NCI-H2227 (cell line): ENCODE measurements at regions not wholly inside any gene's neighbourhood (a gene's known extent, or its start where the extent isn't known, plus 50 kb on each side); places are given as distances from the start of the nearest gene placed in this dataset.

Experiments
- DNase-seq: peaks from one replicate; lab custom pipeline; 2025; ENCODE audit not compliant: unreplicated experiment; lab: John Stamatoyannopoulos, UW

DNA sequence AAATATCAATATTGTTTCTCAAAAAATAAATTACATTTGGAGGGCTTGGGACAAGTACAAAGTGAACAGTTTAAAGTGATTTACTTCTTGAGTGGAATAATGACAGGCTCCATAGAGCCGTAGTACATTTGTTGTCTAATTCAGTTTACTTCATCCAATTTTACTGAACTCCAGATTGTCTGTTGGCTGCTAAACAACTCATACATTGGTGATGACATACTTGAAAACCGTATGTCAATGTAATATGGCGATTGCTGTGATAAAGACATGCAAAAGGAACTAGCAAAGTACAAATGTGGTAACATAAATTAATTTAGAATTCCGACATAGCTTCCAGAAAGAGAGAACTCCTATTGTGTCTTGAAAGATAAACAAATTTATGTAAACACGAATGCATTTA is 1197.5 kb upstream of the CDH18 start:
- no peak for DNase-seq

DNA sequence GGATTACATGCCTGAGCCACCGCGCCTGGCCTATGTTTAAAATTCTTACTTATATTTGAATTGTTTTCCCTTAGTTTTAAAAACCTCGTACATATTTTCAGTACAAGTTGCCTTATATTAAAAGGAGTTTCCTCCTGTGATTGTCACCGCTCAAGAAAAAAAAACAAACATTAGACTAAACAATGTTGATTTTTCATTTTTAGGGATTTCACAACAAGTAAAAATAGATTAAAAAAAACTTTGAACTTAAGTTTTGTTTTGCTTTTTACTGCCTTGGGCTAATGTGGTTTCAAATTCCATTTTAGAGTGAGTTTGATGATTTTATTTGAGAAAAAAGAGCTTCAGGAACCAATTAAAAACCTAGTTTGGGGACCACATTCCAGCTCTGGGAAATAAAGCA is 1196.6 kb upstream of the CDH18 start:
- no peak for DNase-seq

GRCh38 chr5:21181609-21182125 is 1193.7 kb upstream of the CDH18 start:
- DNase-seq = no peak

DNA sequence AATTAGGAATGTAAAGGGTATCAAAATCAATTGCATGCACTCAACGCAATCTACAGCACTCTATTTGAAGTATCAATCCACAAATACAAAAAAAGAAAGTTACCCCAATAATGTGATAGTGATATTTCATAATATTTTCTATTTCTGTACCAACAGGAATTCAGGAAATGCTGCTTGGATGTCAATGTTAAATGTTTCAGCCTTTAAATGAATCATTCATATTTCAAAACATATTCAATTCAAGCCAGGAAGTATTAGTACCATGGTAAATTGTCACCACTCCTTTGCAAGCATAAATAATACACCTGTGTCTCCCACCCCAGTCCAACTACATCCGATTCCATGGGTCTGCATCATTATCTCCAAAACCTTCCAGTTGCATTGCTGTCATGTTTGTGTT is 1185.5 kb upstream of the CDH18 start:
- DNase-seq = no peak

DNA sequence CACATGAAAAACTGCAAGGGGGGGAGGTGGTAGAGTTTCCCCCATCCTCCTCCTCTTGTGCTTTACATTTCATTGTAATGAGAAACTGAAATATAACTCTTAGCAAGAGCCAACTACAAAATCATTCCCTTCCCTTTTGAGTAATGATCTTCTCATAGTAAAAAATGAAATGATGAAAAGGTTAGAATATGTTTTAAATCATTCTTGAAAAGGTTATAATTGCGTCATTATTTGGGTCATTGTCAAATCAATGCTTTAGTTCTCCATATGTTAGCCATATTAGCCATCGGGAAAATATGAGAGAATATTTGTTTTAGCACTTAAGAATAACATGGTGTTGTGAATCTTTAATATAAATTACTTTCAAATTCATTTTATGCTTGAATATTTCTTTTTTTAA is 1185.0 kb upstream of the CDH18 start:
- no peak for DNase-seq

GRCh38 chr5:21171038-21171437 is 1183.0 kb upstream of the CDH18 start:
- no peak for DNase-seq

DNA sequence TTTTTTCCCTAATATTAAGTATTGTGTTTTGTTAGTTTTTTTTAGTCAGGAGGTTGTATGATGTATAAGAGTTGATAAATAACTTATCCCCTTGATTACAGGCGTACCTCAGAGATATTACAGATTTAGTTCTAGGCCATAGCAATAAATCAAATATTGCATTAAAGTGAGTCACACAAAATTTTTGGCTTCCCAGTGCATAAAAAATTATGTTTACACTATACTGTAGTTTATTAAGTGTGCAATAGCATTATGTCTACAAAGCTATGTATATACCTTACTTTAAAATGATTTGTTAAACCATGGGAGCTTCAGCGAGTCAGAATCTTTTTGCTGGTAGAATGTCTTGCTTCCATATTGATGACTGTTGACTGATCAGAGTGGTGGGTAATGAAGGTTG is 1180.6 kb upstream of the CDH18 start:
- DNase-seq = no peak

GRCh38 chr5:21165344-21165743 is 1177.3 kb upstream of the CDH18 start:
- DNase-seq = no peak

GRCh38 chr5:21164425-21164824 is 1176.4 kb upstream of the CDH18 start:
- no peak for DNase-seq

DNA sequence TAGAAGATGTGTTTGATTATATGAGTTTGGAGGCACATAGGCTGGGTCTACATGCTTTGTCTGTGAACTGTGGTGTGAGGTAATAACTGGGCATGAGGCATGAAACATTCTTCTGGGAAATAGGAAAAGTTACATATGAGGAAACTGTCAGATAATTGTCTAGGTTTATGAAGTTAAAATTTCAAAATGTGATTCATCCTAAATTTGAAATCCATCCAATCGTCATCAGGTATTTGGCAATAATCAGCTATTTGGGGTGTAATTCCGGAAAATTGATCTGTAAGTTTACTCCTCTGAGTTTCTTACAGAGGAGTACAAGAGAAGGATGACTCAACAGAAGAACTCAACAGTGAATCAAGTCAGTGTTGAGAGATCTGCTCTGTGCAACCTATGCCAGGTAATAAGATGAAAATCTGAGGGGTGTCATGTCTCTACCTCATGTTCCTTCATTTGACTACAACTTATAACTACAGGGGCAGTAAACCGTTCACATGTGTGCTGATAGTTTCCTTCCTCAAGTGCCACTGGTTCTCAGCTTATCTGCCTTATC is 1171.6 kb upstream of the CDH18 start:
- no peak for DNase-seq

DNA sequence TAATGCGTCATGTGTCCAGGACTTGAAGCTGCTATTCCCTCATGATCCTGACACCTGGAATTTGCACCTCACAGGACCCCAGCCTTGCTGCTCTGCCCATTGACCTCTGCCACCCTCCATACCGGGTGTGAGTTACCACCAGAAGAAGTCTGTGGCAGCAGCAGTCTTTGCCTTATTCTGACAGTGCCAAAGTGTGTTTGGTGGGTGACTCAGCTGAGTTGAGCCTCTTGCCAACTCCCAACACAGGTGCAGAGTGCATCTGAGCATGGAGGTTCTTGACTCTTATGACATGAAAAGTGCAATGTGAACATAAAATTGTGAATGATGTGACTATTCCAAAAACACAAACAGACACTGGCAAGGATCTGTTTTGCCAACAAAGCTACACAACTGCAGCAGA is 1166.5 kb upstream of the CDH18 start:
- no peak for DNase-seq

- no peak for DNase-seq
Measured at GRCh38 chr5:21152611-21153010, 1164.6 kb upstream of the CDH18 start.

DNA sequence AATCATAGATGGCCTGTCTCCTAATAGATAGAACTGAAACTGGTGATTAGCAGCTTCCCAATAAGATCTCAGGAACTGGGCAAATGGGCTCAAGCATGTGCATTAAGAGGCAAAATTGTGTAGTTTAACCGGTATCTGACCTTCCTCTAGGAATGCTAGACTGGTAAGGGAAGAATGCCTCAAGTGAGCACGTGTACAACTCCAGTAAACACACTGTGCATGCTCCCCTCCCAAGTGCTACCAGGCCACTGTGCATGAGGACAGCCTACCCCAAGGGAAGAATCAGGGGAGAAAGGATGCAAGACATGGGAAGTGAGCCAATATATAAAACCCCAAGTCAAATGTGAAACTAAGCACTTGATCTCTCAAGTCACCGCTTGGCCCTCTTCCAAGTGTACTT is 1157.4 kb upstream of the CDH18 start:
- DNase-seq = no peak

GRCh38 chr5:21143686-21144085 is 1155.7 kb upstream of the CDH18 start:
- no peak for DNase-seq

DNA sequence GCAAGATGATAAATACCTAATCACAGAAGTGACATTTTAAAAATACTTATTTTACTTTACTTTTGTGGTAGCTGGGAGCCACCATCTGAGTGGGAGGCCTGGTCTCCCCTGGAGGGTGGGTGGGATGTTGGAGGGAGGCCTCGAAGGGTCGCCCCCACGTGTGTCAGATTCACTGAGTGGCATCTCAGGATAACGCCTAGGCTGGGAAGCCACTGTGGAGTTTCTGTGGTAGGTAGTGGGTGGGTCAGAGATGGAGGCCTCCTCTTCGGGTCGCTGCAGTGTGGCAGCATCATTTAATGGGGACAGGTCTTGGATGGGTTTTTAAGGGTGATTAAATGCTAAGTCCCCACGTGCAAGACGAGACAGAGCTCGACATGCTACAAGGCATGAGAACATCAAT is 1154.8 kb upstream of the CDH18 start:
- DNase-seq = no peak

GRCh38 chr5:21140987-21141386 is 1153.0 kb upstream of the CDH18 start:
- DNase-seq = no peak

- DNase-seq = no peak
Measured at GRCh38 chr5:21126236-21126635, 1138.2 kb upstream of the CDH18 start.

- no peak for DNase-seq
Measured at GRCh38 chr5:21125238-21125983, 1137.4 kb upstream of the CDH18 start.

DNA sequence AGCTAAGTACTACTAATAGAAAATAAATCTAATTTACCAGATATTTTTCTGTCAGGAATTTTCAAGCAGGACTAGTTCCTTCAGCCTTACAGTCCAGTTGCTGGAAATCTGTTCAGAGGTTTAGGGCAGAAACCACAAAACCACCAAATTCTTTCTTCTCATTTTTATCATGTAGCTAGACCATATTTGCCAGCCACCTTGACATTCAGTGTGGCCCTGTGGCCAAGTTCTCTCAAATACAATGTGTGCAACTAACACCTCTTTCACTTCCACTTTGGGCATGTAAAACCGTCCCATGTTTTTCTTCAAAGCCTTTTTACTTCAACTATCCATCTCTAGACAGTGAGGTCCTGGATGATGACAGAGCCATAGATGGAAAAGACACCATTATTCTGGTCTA is 1133.2 kb upstream of the CDH18 start:
- DNase-seq = no peak

DNA sequence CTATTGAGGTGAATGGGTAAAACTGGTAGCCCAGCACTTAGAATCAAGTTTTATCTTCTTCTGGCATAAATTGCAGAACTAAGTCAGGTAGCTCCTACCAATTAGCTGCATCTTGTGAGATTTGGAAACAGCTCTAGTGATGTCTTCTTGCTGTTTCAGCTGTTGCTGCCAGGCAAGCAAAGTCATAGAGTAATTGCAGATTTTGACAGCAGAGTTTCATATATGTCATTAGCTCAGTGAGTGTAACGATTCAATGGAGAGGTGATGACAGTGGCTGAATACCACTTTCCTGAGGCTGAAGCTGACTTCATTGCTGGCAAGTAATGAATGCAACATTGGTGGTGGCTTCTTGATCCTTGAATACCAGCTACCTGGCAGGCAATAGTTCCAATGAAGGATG is 1109.7 kb upstream of the CDH18 start:
- DNase-seq = no peak

GRCh38 chr5:21094619-21095018 is 1106.6 kb upstream of the CDH18 start:
- no peak for DNase-seq

DNA sequence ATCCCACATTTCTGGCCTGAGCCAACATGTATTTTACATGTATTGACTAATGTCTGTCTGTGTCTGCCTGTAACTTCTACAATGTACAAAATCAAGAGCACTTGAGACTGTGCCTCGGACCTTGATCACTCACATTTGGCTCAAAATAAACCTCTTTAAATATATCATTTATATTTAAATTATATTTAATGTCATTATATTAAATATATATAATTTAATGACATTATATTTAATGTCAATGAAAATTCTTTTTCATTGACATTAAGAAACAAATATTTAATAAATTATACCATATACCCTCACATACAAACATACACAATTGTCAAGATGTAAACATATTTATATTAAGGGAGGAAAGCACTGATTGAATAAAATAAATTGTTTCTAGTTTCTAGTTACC is 1099.8 kb upstream of the CDH18 start:
- DNase-seq = no peak

GRCh38 chr5:21085791-21086190 is 1097.8 kb upstream of the CDH18 start:
- DNase-seq = no peak
